ENCODE measurements at regions not wholly inside any gene's neighbourhood (a gene's known extent, or its start where the extent isn't known, plus 50 kb on each side); places are given as distances from the start of the nearest gene placed in this dataset.

DNA sequence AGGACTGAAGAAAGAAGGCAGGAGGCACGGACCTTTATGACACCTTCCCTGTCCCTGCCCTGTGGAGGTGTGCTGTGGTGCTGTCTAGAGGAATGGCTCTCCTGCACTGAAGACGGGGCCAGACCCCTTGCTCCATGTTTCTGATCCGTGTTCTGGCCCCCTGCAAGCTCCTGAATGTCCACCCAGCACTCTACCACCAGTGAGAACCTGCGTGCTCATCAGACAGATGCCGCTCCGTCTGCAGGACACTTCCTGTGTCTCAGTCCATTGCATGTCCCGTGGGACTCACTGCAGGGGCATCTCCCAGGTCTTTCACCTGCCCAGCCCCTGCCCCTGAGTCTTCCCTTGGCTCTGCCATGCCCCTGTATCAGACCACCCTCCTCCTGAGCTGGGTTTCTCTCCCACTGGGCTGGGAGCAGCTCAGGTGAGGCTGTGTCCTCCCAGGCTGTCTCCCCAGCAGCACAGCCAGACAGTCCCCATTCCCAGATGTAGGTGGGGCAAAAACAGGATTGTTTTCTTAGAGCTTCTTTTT is 278.3 kb upstream of the ZNF32 start:
- no peak for TF ChIP-seq TCF4 (CRISPR knock-in tag; IDR thresholded peaks at IDR 0.05; ENCODE audit: borderline replicate concordance)
- no peak for ATAC-seq

DNA sequence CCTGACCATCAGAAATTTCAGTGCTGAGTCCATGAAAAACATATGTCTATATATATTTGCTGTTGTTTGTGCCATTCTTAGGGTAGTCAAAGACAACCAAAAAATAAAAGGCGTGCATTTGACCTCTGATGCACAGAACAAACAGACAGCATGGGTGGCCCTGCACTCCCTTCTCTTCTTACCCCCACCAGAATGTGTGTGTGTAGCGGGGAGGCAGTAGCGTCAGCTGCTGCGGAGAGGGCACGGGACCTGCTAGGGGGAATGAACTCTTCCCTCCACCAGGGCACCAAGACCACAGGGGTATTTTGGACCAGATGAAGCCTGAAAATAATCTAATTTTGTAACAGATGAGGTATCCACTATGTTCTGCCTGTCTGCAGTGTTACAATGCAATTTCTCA is 277.7 kb upstream of the ZNF32 start:
- ATAC-seq: no peak
- TF ChIP-seq ISL1 (CRISPR knock-in tag; IDR thresholded peaks at IDR 0.05) (no peak), ESRRG (CRISPR knock-in tag; IDR thresholded peaks at IDR 0.05) (no peak), TOX (CRISPR knock-in tag; IDR thresholded peaks at IDR 0.05; ENCODE audit: borderline replicate concordance) (no peak), ZNF565 (CRISPR knock-in tag; conservative IDR thresholded peaks at IDR 0.05; ENCODE audit: low read depth) (no peak), ZFP3 (CRISPR knock-in tag; IDR thresholded peaks at IDR 0.05) (no peak), SNAI2 (CRISPR knock-in tag; IDR thresholded peaks at IDR 0.05) (no peak), BACH2 (CRISPR knock-in tag; IDR thresholded peaks at IDR 0.05; ENCODE audit: borderline replicate concordance) (no peak), ARNTL (CRISPR knock-in tag; IDR thresholded peaks at IDR 0.05; ENCODE audit: borderline replicate concordance, low read depth) (no peak)
- TF ChIP-seq, protein P1, sequence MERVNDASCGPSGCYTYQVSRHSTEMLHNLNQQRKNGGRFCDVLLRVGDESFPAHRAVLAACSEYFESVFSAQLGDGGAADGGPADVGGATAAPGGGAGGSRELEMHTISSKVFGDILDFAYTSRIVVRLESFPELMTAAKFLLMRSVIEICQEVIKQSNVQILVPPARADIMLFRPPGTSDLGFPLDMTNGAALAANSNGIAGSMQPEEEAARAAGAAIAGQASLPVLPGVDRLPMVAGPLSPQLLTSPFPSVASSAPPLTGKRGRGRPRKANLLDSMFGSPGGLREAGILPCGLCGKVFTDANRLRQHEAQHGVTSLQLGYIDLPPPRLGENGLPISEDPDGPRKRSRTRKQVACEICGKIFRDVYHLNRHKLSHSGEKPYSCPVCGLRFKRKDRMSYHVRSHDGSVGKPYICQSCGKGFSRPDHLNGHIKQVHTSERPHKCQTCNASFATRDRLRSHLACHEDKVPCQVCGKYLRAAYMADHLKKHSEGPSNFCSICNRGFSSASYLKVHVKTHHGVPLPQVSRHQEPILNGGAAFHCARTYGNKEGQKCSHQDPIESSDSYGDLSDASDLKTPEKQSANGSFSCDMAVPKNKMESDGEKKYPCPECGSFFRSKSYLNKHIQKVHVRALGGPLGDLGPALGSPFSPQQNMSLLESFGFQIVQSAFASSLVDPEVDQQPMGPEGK (CRISPR knock-in tag; IDR thresholded peaks at IDR 0.05; ENCODE audit: borderline replicate concordance): no peak
- TF ChIP-seq, protein P2, sequence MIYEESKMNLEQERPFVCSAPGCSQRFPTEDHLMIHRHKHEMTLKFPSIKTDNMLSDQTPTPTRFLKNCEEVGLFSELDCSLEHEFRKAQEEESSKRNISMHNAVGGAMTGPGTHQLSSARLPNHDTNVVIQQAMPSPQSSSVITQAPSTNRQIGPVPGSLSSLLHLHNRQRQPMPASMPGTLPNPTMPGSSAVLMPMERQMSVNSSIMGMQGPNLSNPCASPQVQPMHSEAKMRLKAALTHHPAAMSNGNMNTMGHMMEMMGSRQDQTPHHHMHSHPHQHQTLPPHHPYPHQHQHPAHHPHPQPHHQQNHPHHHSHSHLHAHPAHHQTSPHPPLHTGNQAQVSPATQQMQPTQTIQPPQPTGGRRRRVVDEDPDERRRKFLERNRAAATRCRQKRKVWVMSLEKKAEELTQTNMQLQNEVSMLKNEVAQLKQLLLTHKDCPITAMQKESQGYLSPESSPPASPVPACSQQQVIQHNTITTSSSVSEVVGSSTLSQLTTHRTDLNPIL (CRISPR knock-in tag; IDR thresholded peaks at IDR 0.05; ENCODE audit: low read depth): no peak

DNA sequence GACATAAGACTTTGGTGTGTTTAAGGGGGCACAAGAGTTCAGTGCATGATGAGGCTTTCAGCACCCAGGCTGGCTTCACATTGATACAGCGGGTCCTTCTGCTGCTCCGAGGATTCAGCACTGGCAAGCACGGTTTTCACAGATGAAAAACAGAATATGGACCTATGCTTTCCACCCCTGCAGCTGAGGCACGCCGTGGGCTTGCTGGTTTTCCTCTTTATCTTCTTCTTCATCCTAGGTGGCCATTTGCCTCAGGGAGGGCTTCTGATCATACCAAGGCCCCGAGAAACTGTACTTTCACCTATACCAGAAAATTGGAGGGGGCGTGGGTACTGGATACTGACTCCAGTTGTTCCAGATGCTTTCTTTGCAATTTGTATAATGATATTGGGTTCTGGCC is 277.1 kb upstream of the ZNF32 start:
- TF ChIP-seq RARB (CRISPR knock-in tag; IDR thresholded peaks at IDR 0.05): no peak
- no peak for TF ChIP-seq ISL1 (CRISPR knock-in tag; IDR thresholded peaks at IDR 0.05)
- no peak for TF ChIP-seq TCF4 (CRISPR knock-in tag; IDR thresholded peaks at IDR 0.05; ENCODE audit: borderline replicate concordance)
- TF ChIP-seq GLIS3 (CRISPR knock-in tag; IDR thresholded peaks at IDR 0.05): no peak
- TF ChIP-seq, protein P3, sequence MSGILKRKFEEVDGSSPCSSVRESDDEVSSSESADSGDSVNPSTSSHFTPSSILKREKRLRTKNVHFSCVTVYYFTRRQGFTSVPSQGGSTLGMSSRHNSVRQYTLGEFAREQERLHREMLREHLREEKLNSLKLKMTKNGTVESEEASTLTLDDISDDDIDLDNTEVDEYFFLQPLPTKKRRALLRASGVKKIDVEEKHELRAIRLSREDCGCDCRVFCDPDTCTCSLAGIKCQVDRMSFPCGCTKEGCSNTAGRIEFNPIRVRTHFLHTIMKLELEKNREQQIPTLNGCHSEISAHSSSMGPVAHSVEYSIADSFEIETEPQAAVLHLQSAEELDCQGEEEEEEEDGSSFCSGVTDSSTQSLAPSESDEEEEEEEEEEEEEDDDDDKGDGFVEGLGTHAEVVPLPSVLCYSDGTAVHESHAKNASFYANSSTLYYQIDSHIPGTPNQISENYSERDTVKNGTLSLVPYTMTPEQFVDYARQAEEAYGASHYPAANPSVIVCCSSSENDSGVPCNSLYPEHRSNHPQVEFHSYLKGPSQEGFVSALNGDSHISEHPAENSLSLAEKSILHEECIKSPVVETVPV (CRISPR knock-in tag; IDR thresholded peaks at IDR 0.05): no peak
- no peak for TF ChIP-seq ZNF565 (CRISPR knock-in tag; conservative IDR thresholded peaks at IDR 0.05; ENCODE audit: low read depth)
- no peak for TF ChIP-seq ZNF8 (CRISPR knock-in tag; IDR thresholded peaks at IDR 0.05)
- TF ChIP-seq BACH2 (CRISPR knock-in tag; IDR thresholded peaks at IDR 0.05; ENCODE audit: borderline replicate concordance): no peak
- TF ChIP-seq ZC3H10 (CRISPR knock-in tag; IDR thresholded peaks at IDR 0.05): no peak
- no peak for TF ChIP-seq ZFP3 (CRISPR knock-in tag; IDR thresholded peaks at IDR 0.05)
- ATAC-seq: no peak

DNA sequence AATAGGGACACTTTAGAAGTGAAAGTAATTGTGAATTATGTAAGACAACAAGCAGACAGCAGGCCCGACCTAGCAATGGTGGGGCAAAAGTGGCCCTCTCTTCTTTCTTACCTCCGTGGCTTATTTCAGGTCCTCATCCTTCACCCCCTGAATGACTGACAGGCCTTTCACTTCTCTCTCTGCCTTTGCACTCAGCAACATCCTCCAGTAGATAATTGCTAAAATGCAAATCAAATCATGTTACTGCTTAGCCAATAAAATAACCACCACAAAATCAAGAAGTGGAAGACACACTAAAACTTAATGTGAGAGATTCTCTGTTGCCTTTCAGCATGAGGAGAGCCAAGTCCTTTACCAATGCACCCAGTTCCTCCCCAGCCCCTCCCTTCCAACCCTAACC is 274.6 kb upstream of the ZNF32 start:
- TF ChIP-seq, protein P1 (CRISPR knock-in tag; IDR thresholded peaks at IDR 0.05; ENCODE audit: borderline replicate concordance): no peak
- no peak for TF ChIP-seq ZFP3 (CRISPR knock-in tag; IDR thresholded peaks at IDR 0.05)
- no peak for TF ChIP-seq ZNF70 (CRISPR knock-in tag; IDR thresholded peaks at IDR 0.05)
- no peak for TF ChIP-seq PPARA (CRISPR knock-in tag; IDR thresholded peaks at IDR 0.05; ENCODE audit: borderline replicate concordance)
- TF ChIP-seq ZNF8 (CRISPR knock-in tag; IDR thresholded peaks at IDR 0.05): no peak
- TF ChIP-seq, protein P4, sequence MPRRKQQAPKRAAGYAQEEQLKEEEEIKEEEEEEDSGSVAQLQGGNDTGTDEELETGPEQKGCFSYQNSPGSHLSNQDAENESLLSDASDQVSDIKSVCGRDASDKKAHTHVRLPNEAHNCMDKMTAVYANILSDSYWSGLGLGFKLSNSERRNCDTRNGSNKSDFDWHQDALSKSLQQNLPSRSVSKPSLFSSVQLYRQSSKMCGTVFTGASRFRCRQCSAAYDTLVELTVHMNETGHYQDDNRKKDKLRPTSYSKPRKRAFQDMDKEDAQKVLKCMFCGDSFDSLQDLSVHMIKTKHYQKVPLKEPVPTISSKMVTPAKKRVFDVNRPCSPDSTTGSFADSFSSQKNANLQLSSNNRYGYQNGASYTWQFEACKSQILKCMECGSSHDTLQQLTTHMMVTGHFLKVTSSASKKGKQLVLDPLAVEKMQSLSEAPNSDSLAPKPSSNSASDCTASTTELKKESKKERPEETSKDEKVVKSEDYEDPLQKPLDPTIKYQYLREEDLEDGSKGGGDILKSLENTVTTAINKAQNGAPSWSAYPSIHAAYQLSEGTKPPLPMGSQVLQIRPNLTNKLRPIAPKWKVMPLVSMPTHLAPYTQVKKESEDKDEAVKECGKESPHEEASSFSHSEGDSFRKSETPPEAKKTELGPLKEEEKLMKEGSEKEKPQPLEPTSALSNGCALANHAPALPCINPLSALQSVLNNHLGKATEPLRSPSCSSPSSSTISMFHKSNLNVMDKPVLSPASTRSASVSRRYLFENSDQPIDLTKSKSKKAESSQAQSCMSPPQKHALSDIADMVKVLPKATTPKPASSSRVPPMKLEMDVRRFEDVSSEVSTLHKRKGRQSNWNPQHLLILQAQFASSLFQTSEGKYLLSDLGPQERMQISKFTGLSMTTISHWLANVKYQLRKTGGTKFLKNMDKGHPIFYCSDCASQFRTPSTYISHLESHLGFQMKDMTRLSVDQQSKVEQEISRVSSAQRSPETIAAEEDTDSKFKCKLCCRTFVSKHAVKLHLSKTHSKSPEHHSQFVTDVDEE (CRISPR knock-in tag; IDR thresholded peaks at IDR 0.05): no peak
- no peak for TF ChIP-seq SNAI2 (CRISPR knock-in tag; IDR thresholded peaks at IDR 0.05)
- TF ChIP-seq, protein P3 (CRISPR knock-in tag; IDR thresholded peaks at IDR 0.05): no peak
- ATAC-seq: no peak

All from SK-N-SH treated with all-trans-retinoic acid at 6 μM for 48 hours (cell line).